B cell (primary cell): ENCODE measurements at regions not wholly inside any gene's neighbourhood (a gene's known extent, or its start where the extent isn't known, plus 50 kb on each side); places are given as distances from the start of the nearest gene placed in this dataset.

Experiments
- CTCF ChIP-seq: fragments of 200-600 bp; IDR thresholded peaks from one replicate; pipeline ENCODE4 v1.8.0; 2022; ENCODE audit warnings: antibody characterized with exemption, mild to moderate bottlenecking
- EZH2 ChIP-seq: IDR thresholded peaks from 2 replicates; pipeline ENCODE4 v1.6.1; 2012; ENCODE audit warnings: borderline replicate concordance, low read depth, mild to moderate bottlenecking, moderate library complexity, low read length; ENCODE audit not compliant: insufficient read depth, poor library complexity, severe bottlenecking

GRCh38 chr1:223010582-223011504 lies 132.2 kb downstream of the TLR5 start:
- TF ChIP-seq CTCF = no peak
- no peak for TF ChIP-seq EZH2
